CD4-positive, alpha-beta T cell treated with Interleukin-17A for 4 hours (primary cell): ENCODE measurements at regions not wholly inside any gene's neighbourhood (a gene's known extent, or its start where the extent isn't known, plus 50 kb on each side); places are given as distances from the start of the nearest gene placed in this dataset.
"Not testable (repeated sequence)": the region's sequence is repeated elsewhere in the genome, so short reads cannot be mapped to it uniquely, and the experiment has no call there.

ENCODE experiments used
- DNase-seq: peaks from one replicate; pipeline ENCODE4 v3.0.0-alpha.2; 2020; ENCODE audit warnings: mixed read lengths

- no peak for DNase-seq
Observed at GRCh38 chr2:212912445-212913103, 238.8 kb downstream of the IKZF2 start.

DNA sequence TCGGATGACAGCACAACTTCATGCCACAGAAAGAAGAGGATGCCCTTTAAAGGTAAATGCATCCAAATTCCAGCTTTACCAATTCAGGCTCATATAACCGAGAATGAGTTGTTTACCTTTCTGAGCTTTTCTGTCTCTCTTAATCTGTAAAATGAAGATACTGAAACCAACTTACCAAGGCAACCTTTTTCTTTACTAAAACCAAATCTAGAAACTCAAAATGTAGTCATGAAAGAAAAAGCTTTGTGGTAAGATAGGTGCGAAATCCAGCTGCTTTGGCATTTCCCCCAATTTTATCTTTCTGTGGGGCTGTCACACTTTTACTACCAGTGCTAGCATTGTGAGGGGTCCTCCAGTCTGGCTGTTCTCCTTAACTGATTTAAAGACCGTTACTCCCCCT is 240.4 kb downstream of the IKZF2 start:
- DNase-seq: no peak

GRCh38 chr2:212908682-212909435 is 242.6 kb downstream of the IKZF2 start:
- no peak for DNase-seq

DNA sequence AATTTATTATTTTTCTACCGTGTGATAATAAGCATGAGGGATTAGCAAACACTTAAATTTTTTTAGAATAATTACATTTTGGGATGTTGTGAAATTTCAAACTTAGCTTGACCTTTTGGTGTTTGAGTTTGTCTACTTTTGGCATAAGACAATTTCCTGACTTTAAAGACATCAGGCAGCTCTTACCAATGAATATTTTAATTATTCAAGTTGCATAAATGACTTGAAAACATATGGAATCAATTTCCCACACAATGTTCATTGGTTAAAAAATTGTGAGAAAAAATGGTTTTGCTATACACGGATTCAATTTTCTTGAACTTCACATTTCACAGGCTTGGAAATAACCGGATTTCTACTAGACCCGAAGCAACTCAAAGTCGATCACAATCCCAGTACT is 243.4 kb downstream of the IKZF2 start:
- DNase-seq: no peak

GRCh38 chr2:212906620-212907019 is 244.8 kb downstream of the IKZF2 start:
- no peak for DNase-seq

- no peak for DNase-seq
Observed at GRCh38 chr2:212905640-212906201, 245.7 kb downstream of the IKZF2 start.

- DNase-seq: no peak
Observed at GRCh38 chr2:212904646-212905045, 246.8 kb downstream of the IKZF2 start.

- no peak for DNase-seq
Observed at GRCh38 chr2:212903413-212903812, 248.0 kb downstream of the IKZF2 start.

- no peak for DNase-seq
Observed at GRCh38 chr2:212902421-212902820, 249.0 kb downstream of the IKZF2 start.

GRCh38 chr2:212901604-212902275 is 249.7 kb downstream of the IKZF2 start:
- no peak for DNase-seq

DNA sequence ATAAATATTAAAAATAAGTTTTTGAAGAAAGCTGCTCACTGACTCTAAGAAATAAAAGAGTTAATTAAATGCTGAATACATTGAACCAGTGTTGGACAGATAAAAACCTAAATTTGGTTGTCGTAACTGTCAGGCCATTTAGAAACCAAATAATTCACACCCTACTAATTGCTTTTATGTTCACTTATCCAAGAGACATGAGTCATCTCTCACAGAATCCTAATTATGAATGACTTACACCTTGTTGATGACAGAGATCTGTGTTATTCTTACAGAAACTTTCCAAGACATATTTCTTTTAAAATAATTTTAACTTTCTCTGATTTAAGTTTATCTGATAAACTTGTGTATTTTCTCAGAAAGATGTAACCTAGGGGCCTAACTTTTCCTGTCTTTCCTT is 250.7 kb downstream of the IKZF2 start:
- no peak for DNase-seq

- no peak for DNase-seq
Observed at GRCh38 chr2:212898011-212898410, 253.4 kb downstream of the IKZF2 start.

GRCh38 chr2:212897296-212897695 is 254.1 kb downstream of the IKZF2 start:
- DNase-seq: no peak

DNA sequence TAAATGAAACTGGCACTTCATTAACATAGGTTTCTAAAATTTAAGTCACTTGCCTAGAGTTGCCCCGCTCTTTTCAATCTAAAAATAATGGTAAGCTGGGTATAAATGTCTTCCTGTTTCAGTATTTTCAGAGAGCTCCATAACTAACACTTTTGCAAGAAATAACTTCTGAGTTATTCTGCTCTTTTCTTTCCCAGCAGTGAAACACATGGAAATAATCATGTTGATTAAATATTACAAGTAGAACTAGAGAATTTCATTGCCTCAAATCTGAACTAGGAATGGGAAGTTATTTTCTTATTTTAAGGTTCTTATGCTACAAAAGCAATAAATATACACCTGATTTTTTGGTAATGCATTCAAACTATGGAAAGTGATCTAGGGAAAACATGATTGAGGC is 257.4 kb downstream of the IKZF2 start:
- no peak for DNase-seq

- DNase-seq: no peak
Observed at GRCh38 chr2:212893216-212893615, 258.2 kb downstream of the IKZF2 start.

DNA sequence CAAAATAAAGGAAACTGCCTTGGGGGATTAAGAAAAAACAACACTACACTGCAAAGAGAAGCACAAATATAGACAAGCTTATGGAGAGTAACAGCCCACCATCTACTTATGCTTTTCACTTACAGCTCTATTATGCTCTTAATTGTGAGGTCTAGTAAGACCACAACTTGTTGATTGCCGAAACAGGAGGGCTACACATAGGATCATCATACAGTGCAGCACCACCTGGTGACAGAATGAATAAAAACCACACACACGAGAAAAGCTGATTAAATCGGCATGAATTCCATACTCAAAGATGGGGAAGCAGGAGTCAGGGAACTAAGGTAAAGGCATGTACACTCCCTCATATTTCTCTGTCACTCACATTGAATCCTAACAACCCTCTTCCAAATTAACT is 259.2 kb downstream of the IKZF2 start:
- no peak for DNase-seq

GRCh38 chr2:212891580-212891979 is 259.8 kb downstream of the IKZF2 start:
- no peak for DNase-seq

- DNase-seq: no peak
Observed at GRCh38 chr2:212882626-212883025, 268.8 kb downstream of the IKZF2 start.

GRCh38 chr2:212876556-212876955 is 274.9 kb downstream of the IKZF2 start:
- not testable (repeated sequence) for DNase-seq

DNA sequence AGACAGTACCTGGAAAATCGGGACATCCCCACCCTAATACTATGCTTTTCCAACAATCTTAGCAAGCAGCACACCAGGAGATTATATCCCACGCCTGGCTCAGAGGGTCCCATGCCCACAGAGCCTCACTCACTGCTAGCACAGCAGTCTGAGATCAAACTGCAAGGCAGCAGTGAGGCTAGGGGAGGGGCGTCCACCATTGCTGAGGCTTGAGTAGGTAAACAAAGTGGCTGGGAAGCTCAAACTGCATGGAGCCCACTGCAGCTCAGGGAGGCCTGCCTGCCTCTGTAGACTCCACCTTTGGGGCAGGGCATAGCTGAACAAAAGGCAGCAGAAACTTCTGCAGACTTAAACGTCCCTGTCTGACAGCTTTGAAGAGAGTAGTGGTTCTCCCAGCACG is 275.5 kb downstream of the IKZF2 start:
- not testable (repeated sequence) for DNase-seq

DNA sequence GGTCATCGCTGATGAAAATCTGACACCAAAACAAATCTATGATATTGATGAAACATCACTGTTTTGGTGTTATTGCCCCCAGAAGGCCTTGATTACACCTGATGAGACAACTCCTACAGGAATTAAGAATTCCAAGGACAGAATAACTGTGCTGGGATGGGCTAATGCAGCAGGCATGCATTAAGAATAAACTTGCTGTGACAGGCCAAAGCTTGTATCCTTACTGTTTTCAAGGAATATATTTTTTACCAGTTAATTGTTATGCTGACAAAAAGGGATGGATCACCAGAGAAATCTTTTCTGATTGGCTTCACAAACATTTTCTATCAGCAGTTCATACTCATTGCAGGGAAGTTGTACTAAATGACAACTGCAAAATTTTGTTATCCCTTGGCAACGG is 278.2 kb downstream of the IKZF2 start:
- no peak for DNase-seq

DNA sequence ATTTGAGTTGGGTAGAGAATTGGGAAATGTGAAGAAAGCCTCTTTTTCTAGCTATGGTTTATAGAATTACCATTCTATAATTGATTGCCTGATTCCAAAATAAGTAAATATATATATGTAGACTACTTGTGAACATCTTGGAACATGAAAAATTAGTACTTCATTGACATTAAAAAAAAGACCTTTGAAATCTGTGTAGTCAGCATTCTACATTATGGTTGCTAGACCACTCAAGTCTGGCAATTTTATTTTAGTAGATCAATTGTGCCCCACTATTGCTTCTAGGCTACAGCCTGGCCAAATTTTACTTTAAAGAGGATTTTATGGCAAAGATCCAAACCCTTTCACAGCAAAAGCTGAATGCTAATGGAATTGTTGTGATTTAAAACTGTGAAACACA is 279.8 kb downstream of the IKZF2 start:
- no peak for DNase-seq

- no peak for DNase-seq
Observed at GRCh38 chr2:212864186-212864585, 287.2 kb downstream of the IKZF2 start.

GRCh38 chr2:212863185-212863588 is 288.2 kb downstream of the IKZF2 start:
- DNase-seq: no peak
